WI38 (cell line): ENCODE measurements at regions not wholly inside any gene's neighbourhood (a gene's known extent, or its start where the extent isn't known, plus 50 kb on each side); places are given as distances from the start of the nearest gene placed in this dataset.

Source experiments
- H3K4me3 ChIP-seq: 2 replicates; pipeline ENCODE4 v1.5.1; 2011; ENCODE audit warnings: low read depth, mild to moderate bottlenecking, control low read depth, low read length
- CTCF ChIP-seq: IDR thresholded peaks from 2 replicates; pipeline ENCODE4 v1.5.1; 2012; ENCODE audit warnings: low read depth, mild to moderate bottlenecking, control low read depth, low read length

- H3K4me3 ChIP-seq, result no peak overlapping the region
- no peak for TF ChIP-seq CTCF
These were observed 62.9 kb upstream of the PGRMC2 start for GRCh38 chr4:128350449-128351045.

DNA sequence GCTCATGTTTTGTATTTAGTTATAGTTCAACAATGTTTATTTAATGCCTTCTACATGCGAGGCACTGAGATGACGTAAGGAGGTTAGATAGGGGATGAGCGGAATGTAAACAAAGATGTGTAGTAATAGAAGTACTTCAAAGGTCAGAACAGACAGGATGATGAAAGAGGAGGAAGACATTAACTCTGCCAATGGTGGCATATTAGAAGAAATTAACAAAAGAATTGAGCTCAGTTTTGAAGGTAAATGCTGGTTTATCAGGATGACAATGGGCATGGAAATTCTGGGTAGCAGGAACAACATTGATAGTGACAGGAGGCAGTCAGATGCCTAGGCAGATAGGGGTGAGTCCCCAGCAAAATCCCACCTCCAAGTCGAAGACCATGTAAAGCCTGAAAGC is 62.3 kb upstream of the PGRMC2 start:
- TF ChIP-seq CTCF, result no peak
- no peak overlapping the region for H3K4me3 ChIP-seq

GRCh38 chr4:128347930-128348660 is 60.5 kb upstream of the PGRMC2 start:
- H3K4me3 ChIP-seq, result no peak overlapping the region
- TF ChIP-seq CTCF, result no peak

DNA sequence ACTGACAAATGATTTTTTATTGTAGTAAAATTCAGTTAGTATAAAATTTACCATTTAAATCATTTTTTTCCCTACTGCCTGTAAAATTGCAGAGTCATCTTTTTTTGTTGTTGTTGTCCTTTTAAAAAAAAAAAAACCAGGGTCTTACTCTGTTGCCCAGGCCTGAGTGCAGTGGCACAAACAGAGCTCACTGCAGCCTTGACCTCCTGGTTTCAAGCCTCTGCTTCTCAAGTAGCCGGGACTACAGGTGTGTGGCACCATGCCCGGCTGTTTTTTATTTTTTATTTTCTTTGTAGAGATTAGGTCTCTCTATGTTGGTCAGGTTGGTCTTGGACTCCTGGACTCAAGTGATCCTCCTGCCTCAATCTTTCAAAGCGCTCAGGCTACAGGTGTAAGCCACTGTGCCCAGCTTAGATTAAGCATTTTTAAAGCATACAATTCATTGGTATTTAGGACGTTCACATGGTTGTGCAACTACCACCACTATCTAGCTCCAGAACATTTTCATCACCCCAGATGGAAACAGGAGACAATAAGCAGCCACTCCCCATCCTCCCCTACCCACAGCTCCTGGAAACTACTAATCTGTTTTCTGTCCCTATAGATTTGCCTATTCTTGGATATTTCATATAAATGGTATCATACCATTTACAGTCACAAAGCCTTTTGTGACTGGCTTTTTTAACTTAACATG is 59.7 kb upstream of the PGRMC2 start:
- no peak for TF ChIP-seq CTCF
- no peak overlapping the region for H3K4me3 ChIP-seq

- no peak for TF ChIP-seq CTCF
- H3K4me3 ChIP-seq, result no peak overlapping the region
These were observed 58.6 kb upstream of the PGRMC2 start for GRCh38 chr4:128346054-128346716.

DNA sequence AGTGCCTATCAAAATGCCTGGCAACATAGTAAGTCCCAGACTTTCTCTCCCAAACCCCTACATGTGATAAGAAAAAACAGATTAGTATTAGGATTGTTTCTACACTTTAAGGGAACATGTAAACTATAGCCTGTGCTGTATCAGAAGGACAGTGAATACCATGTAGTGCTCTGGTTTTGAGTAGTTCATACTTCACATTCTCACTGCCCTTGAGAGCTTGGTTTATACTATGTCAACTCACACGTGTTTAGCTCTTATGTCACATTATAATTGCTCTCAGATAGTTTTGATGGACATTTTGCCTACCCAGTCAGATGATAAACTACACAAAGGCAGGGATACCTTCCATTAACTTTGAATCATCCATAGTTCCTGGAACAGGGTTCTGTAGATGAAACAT is 58.0 kb upstream of the PGRMC2 start:
- no peak overlapping the region for H3K4me3 ChIP-seq
- no peak for TF ChIP-seq CTCF
